ENCODE measurements at regions not wholly inside any gene's neighbourhood (a gene's known extent, or its start where the extent isn't known, plus 50 kb on each side); places are given as distances from the start of the nearest gene placed in this dataset.
"Not testable (repeated sequence)": the region's sequence is repeated elsewhere in the genome, so short reads cannot be mapped to it uniquely, and the experiment has no call there.

GRCh38 chr1:88504601-88505000 lies 179.5 kb upstream of the PKN2 start:
- no peak for TF ChIP-seq POLR2AphosphoS5 (IDR thresholded peaks at IDR 0.05)
- H3K27me3 ChIP-seq = no peaks in the 10 kb centered on the region
- no peak overlapping the region for H3K4me3 ChIP-seq
- H3K9me3 ChIP-seq = no peaks in the 10 kb centered on the region
- no peak for ATAC-seq
- no peak overlapping the region for H3K27ac ChIP-seq
- peaks cover 0 to 11% (median 0%) of the 10 kb centered on the region in 3 donors for H3K4me1 ChIP-seq
- 53 to 60% methylated on average over 1 of the region's 1 CpG for WGBS, 2 donors (ENCODE audit: low coverage in 1 of 2)
- H3K36me3 ChIP-seq = no peaks in the 10 kb centered on the region

- Histone ChIP-seq H3K9me3 (no peaks in the 10 kb centered on the region), H3K27me3 (no peaks in the 10 kb centered on the region), H3K4me3 (no peak overlapping the region), H3K4me1 (no peaks in the 10 kb centered on the region), H3K36me3 (no peaks in the 10 kb centered on the region), H3K27ac (no peak overlapping the region)
- ATAC-seq = peak; percentile 36
- WGBS, 2 donors (ENCODE audit: low coverage in 1 of 2) = 43 to 70% methylated on average over 3 of the region's 3 CpGs
- TF ChIP-seq POLR2AphosphoS5 (IDR thresholded peaks at IDR 0.05) (peak; percentile 12), POLR2A (IDR thresholded peaks at IDR 0.05) (no peak)
- TF ChIP-seq, protein P1, sequence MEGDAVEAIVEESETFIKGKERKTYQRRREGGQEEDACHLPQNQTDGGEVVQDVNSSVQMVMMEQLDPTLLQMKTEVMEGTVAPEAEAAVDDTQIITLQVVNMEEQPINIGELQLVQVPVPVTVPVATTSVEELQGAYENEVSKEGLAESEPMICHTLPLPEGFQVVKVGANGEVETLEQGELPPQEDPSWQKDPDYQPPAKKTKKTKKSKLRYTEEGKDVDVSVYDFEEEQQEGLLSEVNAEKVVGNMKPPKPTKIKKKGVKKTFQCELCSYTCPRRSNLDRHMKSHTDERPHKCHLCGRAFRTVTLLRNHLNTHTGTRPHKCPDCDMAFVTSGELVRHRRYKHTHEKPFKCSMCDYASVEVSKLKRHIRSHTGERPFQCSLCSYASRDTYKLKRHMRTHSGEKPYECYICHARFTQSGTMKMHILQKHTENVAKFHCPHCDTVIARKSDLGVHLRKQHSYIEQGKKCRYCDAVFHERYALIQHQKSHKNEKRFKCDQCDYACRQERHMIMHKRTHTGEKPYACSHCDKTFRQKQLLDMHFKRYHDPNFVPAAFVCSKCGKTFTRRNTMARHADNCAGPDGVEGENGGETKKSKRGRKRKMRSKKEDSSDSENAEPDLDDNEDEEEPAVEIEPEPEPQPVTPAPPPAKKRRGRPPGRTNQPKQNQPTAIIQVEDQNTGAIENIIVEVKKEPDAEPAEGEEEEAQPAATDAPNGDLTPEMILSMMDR (IDR thresholded peaks at IDR 0.05) = no peak
Observed at GRCh38 chr1:88509379-88509778, 174.7 kb upstream of the PKN2 start.

GRCh38 chr1:88514544-88515060 lies 169.5 kb upstream of the PKN2 start:
- H3K27ac ChIP-seq = no peak overlapping the region
- 46% methylated on average over 1 of the region's 1 CpG; no CpG with 5 or more reads in 1 of the 2 donors for WGBS, 2 donors (ENCODE audit: low coverage in 1 of 2)
- H3K36me3 ChIP-seq = no peaks in the 10 kb centered on the region
- H3K9me3 ChIP-seq = no peaks in the 10 kb centered on the region
- peak; percentile 51 for ATAC-seq
- H3K27me3 ChIP-seq = no peaks in the 10 kb centered on the region
- TF ChIP-seq, protein P1 (IDR thresholded peaks at IDR 0.05) = no peak
- TF ChIP-seq POLR2AphosphoS5 (IDR thresholded peaks at IDR 0.05) (no peak), EP300 (IDR thresholded peaks at IDR 0.05) (no peak), POLR2A (IDR thresholded peaks at IDR 0.05) (no peak)
- peaks cover 0 to 14% (median 0%) of the 10 kb centered on the region in 3 donors for H3K4me1 ChIP-seq
- H3K4me3 ChIP-seq = no peak overlapping the region

GRCh38 chr1:88517499-88517898 lies 166.6 kb upstream of the PKN2 start:
- H3K36me3 ChIP-seq = not testable (repeated sequence)

GRCh38 chr1:88519156-88519555 lies 164.9 kb upstream of the PKN2 start:
- Histone ChIP-seq H3K27me3 (no peaks in the 10 kb centered on the region), H3K4me1 (peaks cover 0 to 32% (median 0%) of the 10 kb centered on the region in 3 donors), H3K4me3 (no peak overlapping the region), H3K9me3 (no peaks in the 10 kb centered on the region), H3K27ac (peak overlapping the region in 1 of 4 donors; percentile 32), H3K36me3 (no peaks in the 10 kb centered on the region)
- peak; percentile 40 for ATAC-seq
- WGBS, 2 donors (ENCODE audit: low coverage in 1 of 2) = 0 to 7% methylated on average over 1 of the region's 1 CpG
- no peak for TF ChIP-seq EP300 (IDR thresholded peaks at IDR 0.05)
- peak; percentile 45 for TF ChIP-seq POLR2AphosphoS5 (IDR thresholded peaks at IDR 0.05)

More at GRCh38 chr1:88517499-88517898, 166.6 kb upstream of the PKN2 start:
- H3K4me1 ChIP-seq = peaks cover 0 to 32% (median 0%) of the 10 kb centered on the region in 3 donors
- not testable (repeated sequence) for H3K9me3 ChIP-seq, H3K27ac ChIP-seq, H3K4me3 ChIP-seq, H3K27me3 ChIP-seq, ATAC-seq
- 85 to 100% methylated on average over 1 of the region's 1 CpG for WGBS, 2 donors (ENCODE audit: low coverage in 1 of 2)

DNA sequence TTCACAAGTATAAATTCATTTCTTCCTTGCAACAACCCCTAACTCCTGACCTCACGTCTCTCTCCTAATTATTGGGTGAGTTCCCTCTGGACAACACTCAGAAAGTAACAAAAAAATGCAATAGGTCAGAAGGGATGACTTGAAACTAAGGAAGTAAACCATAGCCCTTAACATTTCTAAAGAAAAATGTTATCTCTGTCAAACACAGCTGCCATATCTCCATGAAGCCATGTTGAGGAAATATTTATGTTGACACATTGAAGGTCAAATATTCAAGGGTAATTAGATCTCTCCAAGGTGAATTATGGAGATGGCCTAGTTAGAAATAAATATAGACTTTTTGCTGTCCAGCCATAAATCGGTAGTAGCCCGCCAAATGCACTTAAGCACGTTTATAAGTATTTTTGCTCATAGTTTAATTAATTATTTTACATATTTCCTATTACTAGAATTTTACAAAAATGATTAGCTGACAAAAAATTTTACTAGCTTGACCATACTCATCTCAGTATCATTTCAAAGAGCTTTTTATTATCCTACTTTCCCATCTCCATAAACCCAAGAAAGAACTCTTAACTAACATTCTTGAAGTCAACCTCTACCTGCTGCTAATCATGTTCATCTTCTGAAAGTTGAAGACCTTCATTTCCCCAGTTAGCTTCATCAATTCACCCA lies 160.1 kb upstream of the PKN2 start:
- H3K27ac ChIP-seq = no peak overlapping the region
- H3K4me1 ChIP-seq = peaks cover 0 to 24% (median 0%) of the 10 kb centered on the region in 3 donors
- 82 to 84% methylated on average over 4 of the region's 4 CpGs for WGBS, 2 donors (ENCODE audit: low coverage in 1 of 2)
- H3K4me3 ChIP-seq = no peak overlapping the region
- ATAC-seq = no peak
- H3K9me3 ChIP-seq = no peaks in the 10 kb centered on the region
- H3K27me3 ChIP-seq = no peaks in the 10 kb centered on the region
- TF ChIP-seq POLR2AphosphoS5 (IDR thresholded peaks at IDR 0.05) = no peak
- TF ChIP-seq, protein P1 (IDR thresholded peaks at IDR 0.05) = no peak
- no peak for TF ChIP-seq EP300 (IDR thresholded peaks at IDR 0.05)
- no peak for TF ChIP-seq POLR2A (IDR thresholded peaks at IDR 0.05)
- H3K36me3 ChIP-seq = no peaks in the 10 kb centered on the region
